Panc1 (cell line): ENCODE measurements at regions not wholly inside any gene's neighbourhood (a gene's known extent, or its start where the extent isn't known, plus 50 kb on each side); places are given as distances from the start of the nearest gene placed in this dataset.

Experiments used
- ATAC-seq: fragments of 200-7000 bp; cut with Tn5 transposase; 2 replicates; pipeline ENCODE4 v1.9.1; 2020; ENCODE audit warnings: mild to moderate bottlenecking, moderate library complexity
- BruUV-seq: library from RNA; stranded (reverse); fragments of 400-500 nt; replicated peaks from 2 replicates; lab custom pipeline; 2021; lab: Mats Ljungman, UMichigan
- CTCF ChIA-PET: fragments of 300-600 bp; sonication (Branson Sonifier 250); formaldehyde crosslinking; loops from one replicate; lab custom pipeline; 2022; ENCODE audit warnings: antibody characterized with exemption; lab: Charles Lee
- POLR2A ChIA-PET: fragments of 300-600 bp; sonication (Branson Sonifier 250); formaldehyde crosslinking; loops from one replicate; lab custom pipeline; 2022; ENCODE audit warnings: antibody characterized with exemption; lab: Charles Lee
- DNase-seq: peaks from one replicate; pipeline ENCODE4 v3.0.0-alpha.2; 2010; ENCODE audit warnings: low read depth, low spot score
- H3K27ac ChIP-seq: 2 replicates; pipeline ENCODE4 v1.5.1; 2011; ENCODE audit warnings: mild to moderate bottlenecking, low read length, inconsistent platforms
- H3K27me3 ChIP-seq: fragments of 200-500 bp; sonication (Bioruptor generic); 2 replicates; pipeline ENCODE4 v1.6.0; 2014; ENCODE audit warnings: low read length, inconsistent platforms; ENCODE audit not compliant: control insufficient read depth, insufficient read depth
- H3K36me3 ChIP-seq: fragments of 200-500 bp; sonication (Bioruptor generic); 2 replicates; pipeline ENCODE4 v1.5.1; 2014; ENCODE audit warnings: inconsistent platforms, mild to moderate bottlenecking, low read length, moderate library complexity; ENCODE audit not compliant: control insufficient read depth, insufficient read depth
- H3K4me1 ChIP-seq: 2 replicates; pipeline ENCODE4 v1.5.1; 2011; ENCODE audit warnings: inconsistent platforms, mild to moderate bottlenecking, low read length, moderate library complexity; ENCODE audit not compliant: control insufficient read depth, insufficient read depth
- H3K4me3 ChIP-seq, 2 experiments: 2 replicates each; pipeline ENCODE4 v1.5.1; 2011 to 2012; ENCODE audit warnings: low read depth in 2 of 2, low read length in 2 of 2, mild to moderate bottlenecking in 2 of 2, inconsistent platforms in 1 of 2, moderate library complexity in 1 of 2
- H3K9me3 ChIP-seq: fragments of 200-500 bp; sonication (Bioruptor generic); 2 replicates; pipeline ENCODE4 v1.5.1; 2014; ENCODE audit warnings: low read depth, mild to moderate bottlenecking, inconsistent platforms, low read length, moderate library complexity; ENCODE audit not compliant: control insufficient read depth, insufficient read depth
- CTCF ChIP-seq: fragments of 450-650 bp; IDR thresholded peaks from 2 replicates; pipeline ENCODE4 v1.5.1; 2017; ENCODE audit warnings: mild to moderate bottlenecking
- POLR2AphosphoS5 ChIP-seq: IDR thresholded peaks from 2 replicates; pipeline ENCODE4 v1.6.1; 2012; ENCODE audit warnings: mild to moderate bottlenecking, low read depth, low read length, moderate library complexity
- REST ChIP-seq, 2 experiments: IDR thresholded peaks; 2 replicates each; pipeline ENCODE4 v1.6.1; 2011 to 2012; ENCODE audit warnings: low read depth in 2 of 2, control low read depth in 1 of 2, low read length in 1 of 2, mild to moderate bottlenecking in 1 of 2, moderate library complexity in 1 of 2; ENCODE audit not compliant: insufficient read depth in 1 of 2
- SIN3A ChIP-seq: IDR thresholded peaks from 2 replicates; pipeline ENCODE4 v1.6.1; 2012; ENCODE audit warnings: low read depth, mild to moderate bottlenecking, low read length, moderate library complexity, borderline replicate concordance; ENCODE audit not compliant: insufficient read depth
- TCF7L2 ChIP-seq: IDR thresholded peaks from 2 replicates; pipeline ENCODE4 v1.6.1; 2011; ENCODE audit warnings: mild to moderate bottlenecking, low read depth, low read length, inconsistent platforms
- in situ Hi-C: cut with HindIII; loops from 2 replicates; pipeline ENCODE4 v1.10.0; 2016; ENCODE audit warnings: low sequenced_read_pairs, low pct_unique_long_range_greater_than_20kb
- intact Hi-C: fragments of 100-400 bp; cut with micrococcal nuclease; formaldehyde crosslinking; loops from one replicate; pipeline ENCODE4 v1.10.0; 2022; ENCODE audit not compliant: unreplicated experiment

- no peak overlapping the region for H3K27ac ChIP-seq
- ATAC-seq = no peak
- DNase-seq = no peak
- peaks cover 6% of the 10 kb centered on the region for H3K27me3 ChIP-seq
- no peaks in the 10 kb centered on the region for H3K4me1 ChIP-seq
- H3K4me3 ChIP-seq = no peak overlapping the region
- no peaks in the 10 kb centered on the region for H3K9me3 ChIP-seq
- in situ Hi-C loops = no loop called here
- BruUV-seq = no TSS peak
- TF ChIP-seq POLR2AphosphoS5 (no peak), REST (IDR thresholded peaks at IDR 0.05; ENCODE audit: insufficient read depth in 1 of 2, low read depth in 2 of 2, low read length in 1 of 2) (no peak), TCF7L2 (no peak), SIN3A (no peak), CTCF (no peak)
- CTCF ChIA-PET = no interaction called here
- intact Hi-C loops = no loop called here
- POLR2A ChIA-PET = no interaction called here
- H3K36me3 ChIP-seq = no peaks in the 10 kb centered on the region
Observed at GRCh38 chr6:90346729-90347128, 50.1 kb upstream of the BACH2 start.
